ENCODE measurements at regions not wholly inside any gene's neighbourhood (a gene's known extent, or its start where the extent isn't known, plus 50 kb on each side); places are given as distances from the start of the nearest gene placed in this dataset.
"Not testable (repeated sequence)": the region's sequence is repeated elsewhere in the genome, so short reads cannot be mapped to it uniquely, and the experiment has no call there.

DNA sequence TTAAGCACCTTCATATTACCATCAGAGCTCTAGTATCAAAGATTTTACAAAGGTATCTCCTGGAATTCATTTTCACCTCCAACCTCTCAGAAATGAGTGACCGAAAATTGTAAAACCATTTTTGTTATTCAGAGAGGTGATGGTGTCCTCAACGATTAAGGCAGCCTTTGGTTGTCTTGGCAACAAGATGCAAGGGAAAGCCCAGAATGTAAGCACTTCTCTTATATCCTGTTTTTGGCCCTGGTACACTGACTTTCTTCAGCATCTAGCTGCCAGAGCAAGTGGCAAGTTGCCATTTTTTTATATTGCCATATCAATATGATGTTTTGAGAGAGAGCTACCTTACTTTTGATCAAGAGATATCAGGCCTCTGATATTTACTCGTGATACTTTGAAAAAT lies 384.9 kb upstream of the NECTIN3 start:
- Mint-ChIP-seq H3K4me1 (ENCODE audit: low read depth) (peaks cover 20% of the 10 kb centered on the region), H3K4me3 (no peak overlapping the region), H3K9me3 (no peaks in the 10 kb centered on the region), H3K36me3 (ENCODE audit: low read depth) (0 out of 2 replicates have a peak, but pooled peaks cover 4% of the 10 kb centered on the region), H3K27me3 (ENCODE audit: insufficient read depth) (peaks cover 2% of the 10 kb centered on the region; the same call in 1 of the 2 replicates), H3K27ac (no peak overlapping the region)
- no peak for TF ChIP-seq CTCF (IDR thresholded peaks at IDR 0.05)
- no peak for DNase-seq

DNA sequence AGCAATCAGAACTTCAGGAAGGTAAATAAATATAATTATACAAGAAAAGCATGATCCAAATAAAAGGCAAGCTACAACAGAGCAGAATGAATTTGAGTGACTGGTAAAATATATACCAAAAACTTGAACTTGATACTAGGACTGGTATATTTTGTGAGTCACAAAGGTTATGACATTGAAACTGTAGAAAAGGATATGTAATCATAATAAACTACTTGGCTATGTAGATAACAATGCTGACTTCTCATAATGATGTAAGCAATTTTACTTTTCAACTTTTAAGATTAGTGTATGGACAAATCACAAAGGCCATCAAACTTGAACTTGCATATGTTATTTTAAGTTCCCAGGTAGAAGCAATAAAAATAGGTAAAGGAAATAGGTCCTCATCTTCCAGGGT lies 384.5 kb upstream of the NECTIN3 start:
- Mint-ChIP-seq H3K27ac (no peak overlapping the region; the same call in 1 of the 2 replicates), H3K27me3 (ENCODE audit: insufficient read depth) (peaks cover 2% of the 10 kb centered on the region; the same call in 1 of the 2 replicates)
- no peak for DNase-seq

DNA sequence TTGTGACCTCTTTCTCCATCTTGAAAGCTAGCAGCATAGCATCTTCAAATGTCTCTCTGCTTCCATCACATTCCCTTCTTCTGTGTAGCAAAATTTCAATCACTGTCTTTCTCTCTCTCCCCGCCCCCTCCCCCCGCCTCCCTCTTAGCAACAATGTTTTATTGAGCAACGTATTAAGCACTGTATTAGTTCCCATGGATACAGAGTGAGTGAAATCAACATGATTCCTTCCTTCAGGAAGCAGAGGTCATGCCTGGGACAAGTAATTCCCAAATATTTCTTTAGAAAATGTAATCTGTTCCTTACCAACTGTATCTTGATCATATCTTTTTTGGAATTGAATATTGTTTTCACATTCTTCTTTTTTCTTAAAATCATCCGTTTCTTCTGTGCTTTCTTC lies 373.7 kb upstream of the NECTIN3 start:
- peaks cover 6% of the 10 kb centered on the region; the same call in 1 of the 2 replicates for H3K36me3 Mint-ChIP-seq (ENCODE audit: low read depth)
- no peak for TF ChIP-seq CTCF (IDR thresholded peaks at IDR 0.05)
- H3K9me3 Mint-ChIP-seq = no peaks in the 10 kb centered on the region
- H3K27me3 Mint-ChIP-seq (ENCODE audit: insufficient read depth) = no peaks in the 10 kb centered on the region
- DNase-seq = no peak
- peak overlapping the region; percentile 27 for H3K27ac Mint-ChIP-seq
- no peak overlapping the region for H3K4me3 Mint-ChIP-seq
- H3K4me1 Mint-ChIP-seq (ENCODE audit: low read depth) = peaks cover 11% of the 10 kb centered on the region

More for the DNA sequence above, 384.5 kb upstream of the NECTIN3 start:
- 0 out of 2 replicates have a peak, but pooled peaks cover 4% of the 10 kb centered on the region for H3K36me3 Mint-ChIP-seq (ENCODE audit: low read depth)
- peaks cover 20% of the 10 kb centered on the region for H3K4me1 Mint-ChIP-seq (ENCODE audit: low read depth)
- no peak for TF ChIP-seq CTCF (IDR thresholded peaks at IDR 0.05)
- no peak overlapping the region for H3K4me3 Mint-ChIP-seq
- H3K9me3 Mint-ChIP-seq = no peaks in the 10 kb centered on the region

DNA sequence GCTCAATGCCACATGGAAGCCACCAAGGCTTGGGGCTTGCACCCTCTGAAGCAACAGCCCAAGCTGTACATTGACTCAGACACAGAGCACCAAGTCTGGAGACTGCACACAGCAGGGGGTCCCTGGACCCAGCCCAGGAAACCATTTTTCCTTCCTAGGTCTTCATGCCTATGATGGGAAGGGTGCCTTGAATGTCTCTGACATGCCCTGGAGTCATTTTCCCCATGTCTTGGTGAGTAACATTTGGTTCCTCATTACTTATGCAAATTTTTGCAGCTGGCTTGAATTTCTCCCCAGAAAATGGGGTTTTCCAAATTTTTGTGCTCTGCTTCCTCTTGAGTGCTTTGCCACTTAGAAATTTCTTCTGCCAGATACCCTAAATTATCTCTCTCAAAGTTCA lies 367.3 kb upstream of the NECTIN3 start:
- not testable (repeated sequence) for H3K27me3 Mint-ChIP-seq (ENCODE audit: insufficient read depth); DNase-seq; H3K9me3 Mint-ChIP-seq; H3K27ac Mint-ChIP-seq; H3K4me3 Mint-ChIP-seq; H3K4me1 Mint-ChIP-seq (ENCODE audit: low read depth)
- H3K36me3 Mint-ChIP-seq (ENCODE audit: low read depth) = peaks cover 14% of the 10 kb centered on the region; the same call in 1 of the 2 replicates

- Mint-ChIP-seq H3K4me1 (ENCODE audit: low read depth) (peaks cover 23% of the 10 kb centered on the region), H3K27ac (no peak overlapping the region), H3K27me3 (ENCODE audit: insufficient read depth) (no peaks in the 10 kb centered on the region), H3K9me3 (no peaks in the 10 kb centered on the region), H3K36me3 (ENCODE audit: low read depth) (peaks cover 6% of the 10 kb centered on the region; the same call in 1 of the 2 replicates), H3K4me3 (no peak overlapping the region)
- no peak for TF ChIP-seq CTCF (IDR thresholded peaks at IDR 0.05)
- no peak for DNase-seq
Measured at GRCh38 chr3:110708156-110708555, 363.5 kb upstream of the NECTIN3 start.

DNA sequence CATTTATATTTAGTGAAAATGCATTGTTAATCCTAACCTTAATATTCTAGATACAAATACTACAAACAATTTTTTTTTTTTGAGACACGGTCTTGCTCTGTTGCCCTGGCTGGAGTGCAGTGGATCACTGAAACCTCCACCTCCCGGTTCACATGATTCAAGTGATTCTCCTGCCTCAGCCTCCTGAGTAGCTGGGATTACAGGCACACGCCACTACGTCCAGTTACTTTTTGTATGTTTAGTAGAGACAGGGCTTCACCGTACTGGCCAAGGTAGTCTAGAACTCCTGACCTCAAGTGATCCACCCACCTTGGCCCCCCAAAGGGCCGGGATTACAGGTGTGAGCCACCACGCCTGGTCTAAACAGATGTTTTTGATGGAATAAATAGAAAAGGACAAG lies 361.5 kb upstream of the NECTIN3 start:
- Mint-ChIP-seq H3K4me1 (ENCODE audit: low read depth) (peaks cover 23% of the 10 kb centered on the region), H3K4me3 (no peak overlapping the region), H3K27ac (no peak overlapping the region), H3K36me3 (ENCODE audit: low read depth) (no peaks in the 10 kb centered on the region), H3K27me3 (ENCODE audit: insufficient read depth) (no peaks in the 10 kb centered on the region), H3K9me3 (no peaks in the 10 kb centered on the region)
- no peak for TF ChIP-seq CTCF (IDR thresholded peaks at IDR 0.05)
- DNase-seq = no peak

Data from HFFc6 (cell line).